ENCODE measurements at regions not wholly inside any gene's neighbourhood (a gene's known extent, or its start where the extent isn't known, plus 50 kb on each side); places are given as distances from the start of the nearest gene placed in this dataset.

DNA sequence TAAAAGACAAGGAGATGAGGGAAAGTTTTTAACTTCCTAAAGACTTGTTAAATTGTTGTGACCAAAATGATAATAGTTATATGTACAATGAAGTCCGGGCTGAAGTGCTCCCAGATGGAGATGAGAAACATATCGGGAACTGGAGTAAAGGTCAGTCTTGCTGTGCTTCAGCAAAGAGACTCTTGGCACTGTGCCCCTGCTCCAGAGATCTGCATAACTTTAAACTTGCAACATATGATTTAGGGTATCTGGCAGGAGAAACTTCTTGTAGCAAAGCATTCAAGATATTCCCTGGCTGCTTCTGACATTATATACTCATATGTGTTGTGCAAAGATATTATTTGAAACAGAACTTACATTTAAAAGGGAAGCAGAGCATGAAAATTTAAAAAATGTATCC, 786.6 kb upstream of the SLITRK6 start:
- Histone ChIP-seq H3K4me1 (ENCODE audit: control insufficient read depth, extremely low read depth, insufficient read depth, low read length) (no peaks in the 10 kb centered on the region), H3K4me2 (ENCODE audit: insufficient read depth, low read length) (no peak overlapping the region), H3K9ac (replicated peaks; ENCODE audit: extremely low read depth, insufficient read depth, low read length) (no peak overlapping the region), H4K20me1 (replicated peaks; ENCODE audit: control insufficient read depth, extremely low read depth, insufficient read depth, low read length) (no peaks in the 10 kb centered on the region), H3K79me2 (ENCODE audit: control insufficient read depth, insufficient read depth, low read length) (no peaks in the 10 kb centered on the region), H3K9me3 (replicated peaks; ENCODE audit: control insufficient read depth, insufficient read depth, low read length) (no peaks in the 10 kb centered on the region), H3K27me3 (ENCODE audit: control insufficient read depth in 2 of 2, insufficient read depth in 2 of 2, low read length in 2 of 2) (no peaks in the 10 kb centered on the region), H3K4me3 (replicated peaks in 1 of 3; ENCODE audit: insufficient read depth in 1 of 3, low read depth in 1 of 3, low read length in 3 of 3) (no peak overlapping the region), H3K27ac (ENCODE audit: insufficient read depth, low read depth, low read length) (no peak overlapping the region), H3K9me1 (replicated peaks; ENCODE audit: control insufficient read depth, extremely low read depth, insufficient read depth, low read length) (no peaks in the 10 kb centered on the region), H3K36me3 (ENCODE audit: control insufficient read depth in 2 of 2, extremely low read depth in 1 of 2, insufficient read depth in 2 of 2, low read length in 2 of 2) (no peaks in the 10 kb centered on the region), H2AFZ (ENCODE audit: low read depth, low read length) (no peak overlapping the region)
- FAIRE-seq = no peak
- dilution Hi-C loops (cut with MboI; ENCODE audit: extremely low pct_ligation_motif_present, low sequenced_read_pairs) = no loop called here
- DNase-seq (ENCODE audit: low read depth, low spot score) = no peak
- TF ChIP-seq POLR2A (IDR thresholded peaks at IDR 0.05; ENCODE audit: low read depth, low read length) = no peak
- POLR2A ChIA-PET = no interaction called here
- intact Hi-C loops (cut with micrococcal nuclease) = no loop called here
- CTCF ChIA-PET = no interaction called here
- no TSS peak for BruUV-seq (replicated peaks)

DNA sequence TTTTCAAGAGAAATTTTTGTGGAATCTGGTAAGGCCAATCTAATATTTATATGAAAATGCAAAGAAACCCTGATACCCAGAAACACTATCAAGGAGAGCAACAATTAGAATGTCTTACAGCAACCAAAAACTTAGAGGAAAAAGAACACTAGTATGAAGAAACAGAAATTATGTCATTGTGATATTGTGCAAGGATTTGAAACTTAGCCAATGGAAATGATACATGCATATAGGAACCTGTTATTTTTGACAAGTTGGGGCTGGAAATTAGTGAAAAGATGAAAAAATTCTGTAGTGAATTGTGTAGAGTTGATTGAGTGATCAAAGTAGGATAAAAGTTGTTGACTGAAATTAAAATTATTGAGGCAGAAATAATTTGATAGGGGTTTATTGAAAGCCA, 792.6 kb upstream of the SLITRK6 start:
- Histone ChIP-seq H3K9me3 (replicated peaks; ENCODE audit: control insufficient read depth, insufficient read depth, low read length) (no peaks in the 10 kb centered on the region), H3K9ac (replicated peaks; ENCODE audit: extremely low read depth, insufficient read depth, low read length) (no peak overlapping the region), H2AFZ (ENCODE audit: low read depth, low read length) (no peak overlapping the region), H4K20me1 (replicated peaks; ENCODE audit: control insufficient read depth, extremely low read depth, insufficient read depth, low read length) (no peaks in the 10 kb centered on the region), H3K9me1 (replicated peaks; ENCODE audit: control insufficient read depth, extremely low read depth, insufficient read depth, low read length) (no peaks in the 10 kb centered on the region), H3K4me2 (ENCODE audit: insufficient read depth, low read length) (no peak overlapping the region), H3K79me2 (ENCODE audit: control insufficient read depth, insufficient read depth, low read length) (no peaks in the 10 kb centered on the region), H3K27me3 (ENCODE audit: control insufficient read depth in 2 of 2, insufficient read depth in 2 of 2, low read length in 2 of 2) (no peaks in the 10 kb centered on the region), H3K4me3 (replicated peaks in 1 of 3; ENCODE audit: insufficient read depth in 1 of 3, low read depth in 1 of 3, low read length in 3 of 3) (no peak overlapping the region), H3K36me3 (ENCODE audit: control insufficient read depth in 2 of 2, extremely low read depth in 1 of 2, insufficient read depth in 2 of 2, low read length in 2 of 2) (no peaks in the 10 kb centered on the region), H3K27ac (ENCODE audit: insufficient read depth, low read depth, low read length) (no peak overlapping the region), H3K4me1 (ENCODE audit: control insufficient read depth, extremely low read depth, insufficient read depth, low read length) (no peaks in the 10 kb centered on the region)
- no TSS peak for BruUV-seq (replicated peaks)
- DNase-seq (ENCODE audit: low read depth, low spot score) = no peak
- no peak for TF ChIP-seq EZH2 (IDR thresholded peaks at IDR 0.05; ENCODE audit: borderline replicate concordance, low read depth, low read length, severe bottlenecking)
- no peak for TF ChIP-seq MYC (IDR thresholded peaks at IDR 0.05; ENCODE audit: low read depth, low read length)
- no peak for TF ChIP-seq JUN (IDR thresholded peaks at IDR 0.05; ENCODE audit: borderline replicate concordance, insufficient read depth, insufficient read length, low read depth)
- no peak for TF ChIP-seq POLR2A (IDR thresholded peaks at IDR 0.05; ENCODE audit: low read depth, low read length)
- TF ChIP-seq, protein P1, sequence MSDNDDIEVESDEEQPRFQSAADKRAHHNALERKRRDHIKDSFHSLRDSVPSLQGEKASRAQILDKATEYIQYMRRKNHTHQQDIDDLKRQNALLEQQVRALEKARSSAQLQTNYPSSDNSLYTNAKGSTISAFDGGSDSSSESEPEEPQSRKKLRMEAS (IDR thresholded peaks at IDR 0.05; ENCODE audit: insufficient read depth, insufficient read length) = no peak
- TF ChIP-seq GATA2 (IDR thresholded peaks at IDR 0.05; ENCODE audit: insufficient read depth, insufficient read length, low read depth, low read length) = no peak
- TF ChIP-seq FOS (IDR thresholded peaks at IDR 0.05; ENCODE audit: borderline replicate concordance, insufficient read depth, low read length) = no peak
- ChIA-PET CTCF (no interaction called here), POLR2A (no interaction called here)
- dilution Hi-C loops (cut with MboI; ENCODE audit: extremely low pct_ligation_motif_present, low sequenced_read_pairs) (no loop called here), intact Hi-C loops (cut with micrococcal nuclease) (no loop called here)
- FAIRE-seq = no peak
